ENCODE measurements at regions not wholly inside any gene's neighbourhood (a gene's known extent, or its start where the extent isn't known, plus 50 kb on each side); places are given as distances from the start of the nearest gene placed in this dataset.
A peak's percentile ranks its signal among the peaks of the same experiment; 100 is the strongest.

- H3K27me3 ChIP-seq (ENCODE audit: insufficient read depth, low read length) = peaks cover 28% of the 10 kb centered on the region
- no peaks in the 10 kb centered on the region for H4K20me1 ChIP-seq (ENCODE audit: insufficient read depth, low read length)
- peak; percentile 94 for DNase-seq (ENCODE audit: insufficient read length, low spot score, missing footprints)
- peak; percentile 92 for TF ChIP-seq CTCF (IDR thresholded peaks at IDR 0.05; ENCODE audit: extremely low read depth, low read depth, low read length)
- H3K79me2 ChIP-seq (ENCODE audit: insufficient read depth, low read length) = no peaks in the 10 kb centered on the region
- H3K27ac ChIP-seq (ENCODE audit: low read depth, low read length) = no peak overlapping the region
- no peaks in the 10 kb centered on the region for H3K4me1 ChIP-seq (ENCODE audit: insufficient read depth, low read length)
- H3K4me3 ChIP-seq (ENCODE audit: insufficient read depth, low read length) = no peak overlapping the region
- no peaks in the 10 kb centered on the region for H3K9me3 ChIP-seq (ENCODE audit: low read depth, low read length)
- H3K36me3 ChIP-seq (ENCODE audit: insufficient read depth, low read length) = no peaks in the 10 kb centered on the region
- no peak overlapping the region for H3K4me2 ChIP-seq (ENCODE audit: insufficient read depth, low read length)
- H2AFZ ChIP-seq (ENCODE audit: low read length) = peak overlapping the region; percentile 12
Measured at GRCh38 chr9:126228781-126229444, 97.7 kb upstream of the MVB12B start.

GRCh38 chr9:126229501-126229900 lies 97.1 kb upstream of the MVB12B start:
- no peak for DNase-seq (ENCODE audit: insufficient read length, low spot score, missing footprints)
- H3K4me2 ChIP-seq (ENCODE audit: insufficient read depth, low read length) = no peak overlapping the region
- no peaks in the 10 kb centered on the region for H3K4me1 ChIP-seq (ENCODE audit: insufficient read depth, low read length)
- no peak overlapping the region for H3K27ac ChIP-seq (ENCODE audit: low read depth, low read length)
- no peaks in the 10 kb centered on the region for H3K36me3 ChIP-seq (ENCODE audit: insufficient read depth, low read length)
- H4K20me1 ChIP-seq (ENCODE audit: insufficient read depth, low read length) = no peaks in the 10 kb centered on the region
- no peaks in the 10 kb centered on the region for H3K79me2 ChIP-seq (ENCODE audit: insufficient read depth, low read length)
- no peaks in the 10 kb centered on the region for H3K9me3 ChIP-seq (ENCODE audit: low read depth, low read length)
- H3K4me3 ChIP-seq (ENCODE audit: insufficient read depth, low read length) = no peak overlapping the region
- no peak overlapping the region for H2AFZ ChIP-seq (ENCODE audit: low read length)
- TF ChIP-seq CTCF (IDR thresholded peaks at IDR 0.05; ENCODE audit: extremely low read depth, low read depth, low read length) = no peak
- H3K27me3 ChIP-seq (ENCODE audit: insufficient read depth, low read length) = peaks cover 24% of the 10 kb centered on the region

- H3K36me3 ChIP-seq (ENCODE audit: insufficient read depth, low read length) = no peaks in the 10 kb centered on the region
- no peak overlapping the region for H3K4me2 ChIP-seq (ENCODE audit: insufficient read depth, low read length)
- no peaks in the 10 kb centered on the region for H3K79me2 ChIP-seq (ENCODE audit: insufficient read depth, low read length)
- H3K4me3 ChIP-seq (ENCODE audit: insufficient read depth, low read length) = no peak overlapping the region
- no peak overlapping the region for H2AFZ ChIP-seq (ENCODE audit: low read length)
- DNase-seq (ENCODE audit: insufficient read length, low spot score, missing footprints) = no peak
- H3K27ac ChIP-seq (ENCODE audit: low read depth, low read length) = no peak overlapping the region
- no peak for TF ChIP-seq CTCF (IDR thresholded peaks at IDR 0.05; ENCODE audit: extremely low read depth, low read depth, low read length)
- H3K9me3 ChIP-seq (ENCODE audit: low read depth, low read length) = no peaks in the 10 kb centered on the region
- H4K20me1 ChIP-seq (ENCODE audit: insufficient read depth, low read length) = no peaks in the 10 kb centered on the region
- H3K4me1 ChIP-seq (ENCODE audit: insufficient read depth, low read length) = no peaks in the 10 kb centered on the region
- peaks cover 18% of the 10 kb centered on the region for H3K27me3 ChIP-seq (ENCODE audit: insufficient read depth, low read length)
Measured at GRCh38 chr9:126230692-126231091, 95.9 kb upstream of the MVB12B start.

GRCh38 chr9:126232461-126232860 lies 94.2 kb upstream of the MVB12B start:
- no peaks in the 10 kb centered on the region for H3K36me3 ChIP-seq (ENCODE audit: insufficient read depth, low read length)
- H3K4me1 ChIP-seq (ENCODE audit: insufficient read depth, low read length) = no peaks in the 10 kb centered on the region
- H3K4me2 ChIP-seq (ENCODE audit: insufficient read depth, low read length) = no peak overlapping the region
- no peak overlapping the region for H3K27ac ChIP-seq (ENCODE audit: low read depth, low read length)
- H3K4me3 ChIP-seq (ENCODE audit: insufficient read depth, low read length) = no peak overlapping the region
- H3K9me3 ChIP-seq (ENCODE audit: low read depth, low read length) = no peaks in the 10 kb centered on the region
- no peak for DNase-seq (ENCODE audit: insufficient read length, low spot score, missing footprints)
- TF ChIP-seq CTCF (IDR thresholded peaks at IDR 0.05; ENCODE audit: extremely low read depth, low read depth, low read length) = no peak
- peaks cover 15% of the 10 kb centered on the region for H3K27me3 ChIP-seq (ENCODE audit: insufficient read depth, low read length)
- H4K20me1 ChIP-seq (ENCODE audit: insufficient read depth, low read length) = no peaks in the 10 kb centered on the region
- H2AFZ ChIP-seq (ENCODE audit: low read length) = no peak overlapping the region
- H3K79me2 ChIP-seq (ENCODE audit: insufficient read depth, low read length) = no peaks in the 10 kb centered on the region

All from osteoblast (primary cell).